Ascending aorta (tissue), 2 donors: ENCODE measurements at regions not wholly inside any gene's neighbourhood (a gene's known extent, or its start where the extent isn't known, plus 50 kb on each side); places are given as distances from the start of the nearest gene placed in this dataset.

Experiments
- DNase-seq, 2 donors: peaks; one replicate each; pipeline ENCODE4 v3.0.0-alpha.2; 2019; ENCODE audit warnings: low spot score in 2 of 2
- H3K27ac ChIP-seq, 2 donors: fragments of 200-600 bp; sonication (generic); one replicate each; pipeline ENCODE4 v1.5.1; 2016 to 2017; ENCODE audit warnings: mild to moderate bottlenecking in 1 of 2
- H3K27me3 ChIP-seq: fragments of 200-600 bp; sonication (generic); one replicate; pipeline ENCODE4 v1.5.1; 2017
- H3K36me3 ChIP-seq, 2 donors: fragments of 200-600 bp; sonication (generic); one replicate each; pipeline ENCODE4 v1.5.1; 2016
- H3K4me1 ChIP-seq, 2 donors: fragments of 200-600 bp; sonication (generic); one replicate each; pipeline ENCODE4 v1.5.1; 2016 to 2017; ENCODE audit warnings: mild to moderate bottlenecking in 1 of 2
- H3K4me3 ChIP-seq, 2 donors: fragments of 200-600 bp; sonication (generic); one replicate each; pipeline ENCODE4 v1.5.1; 2016 to 2017; ENCODE audit warnings: mild to moderate bottlenecking in 1 of 2
- H3K9me3 ChIP-seq, 2 donors: fragments of 200-600 bp; sonication (generic); one replicate each; pipeline ENCODE4 v1.5.1; 2016
- CTCF ChIP-seq, 3 experiments: fragments of 200-600 bp in 2 of 3; fragments of 450-650 bp in 1 of 3; sonication (generic) in 2 of 3; IDR thresholded peaks; one replicate each; pipeline ENCODE4 v1.5.1; 2016 to 2019; ENCODE audit warnings: antibody characterized with exemption in 3 of 3, mild to moderate bottlenecking in 1 of 3, moderate library complexity in 1 of 3
- intact Hi-C: fragments of 100-400 bp; cut with DNase I; formaldehyde crosslinking; loops from one replicate; pipeline ENCODE4 v1.15.1; 2023

GRCh38 chr3:82521657-82522056, 760.2 kb upstream of the GBE1 start:
- no peak overlapping the region for H3K4me3 ChIP-seq
- no peak for TF ChIP-seq CTCF (IDR thresholded peaks at IDR 0.05)
- intact Hi-C loops, result no loop called here
- no peaks in the 10 kb centered on the region for H3K36me3 ChIP-seq
- no peak overlapping the region for H3K27ac ChIP-seq
- no peaks in the 10 kb centered on the region for H3K27me3 ChIP-seq
- no peaks in the 10 kb centered on the region for H3K9me3 ChIP-seq
- DNase-seq, result no peak
- H3K4me1 ChIP-seq, result no peaks in the 10 kb centered on the region

GRCh38 chr3:82520846-82521245, 759.4 kb upstream of the GBE1 start:
- Histone ChIP-seq H3K9me3 (no peaks in the 10 kb centered on the region), H3K4me1 (no peaks in the 10 kb centered on the region), H3K4me3 (no peak overlapping the region), H3K27ac (no peak overlapping the region), H3K36me3 (no peaks in the 10 kb centered on the region), H3K27me3 (no peaks in the 10 kb centered on the region)
- no peak for TF ChIP-seq CTCF (IDR thresholded peaks at IDR 0.05)
- no peak for DNase-seq
- intact Hi-C loops, result no loop called here

- Histone ChIP-seq H3K4me3 (no peak overlapping the region), H3K4me1 (no peaks in the 10 kb centered on the region), H3K9me3 (no peaks in the 10 kb centered on the region), H3K27ac (no peak overlapping the region), H3K36me3 (no peaks in the 10 kb centered on the region), H3K27me3 (no peaks in the 10 kb centered on the region)
- TF ChIP-seq CTCF (IDR thresholded peaks at IDR 0.05), result no peak
- intact Hi-C loops, result no loop called here
- no peak for DNase-seq
These were observed 748.6 kb upstream of the GBE1 start for GRCh38 chr3:82509951-82510603.

- intact Hi-C loops, result no loop called here
- H3K9me3 ChIP-seq, result no peaks in the 10 kb centered on the region
- no peak for DNase-seq
These were observed 747.8 kb upstream of the GBE1 start for GRCh38 chr3:82509106-82509842.

GRCh38 chr3:82506204-82506603, 744.8 kb upstream of the GBE1 start:
- DNase-seq, result no peak
- intact Hi-C loops, result loop anchor here (2.0 kb wide), 1 partner anchor 51 kb away; no protein-coding TSS in a partner anchor
- no peak overlapping the region for H3K4me3 ChIP-seq
- H3K36me3 ChIP-seq, result no peaks in the 10 kb centered on the region
- no peaks in the 10 kb centered on the region for H3K27me3 ChIP-seq
- no peaks in the 10 kb centered on the region for H3K9me3 ChIP-seq
- no peaks in the 10 kb centered on the region for H3K4me1 ChIP-seq
- TF ChIP-seq CTCF (IDR thresholded peaks at IDR 0.05), result no peak
- H3K27ac ChIP-seq, result no peak overlapping the region

More at GRCh38 chr3:82509106-82509842, 747.8 kb upstream of the GBE1 start:
- Histone ChIP-seq H3K27ac (no peak overlapping the region), H3K27me3 (no peaks in the 10 kb centered on the region), H3K4me3 (no peak overlapping the region), H3K36me3 (no peaks in the 10 kb centered on the region), H3K4me1 (no peaks in the 10 kb centered on the region)
- no peak for TF ChIP-seq CTCF (IDR thresholded peaks at IDR 0.05)
